ENCODE measurements at regions not wholly inside any gene's neighbourhood (a gene's known extent, or its start where the extent isn't known, plus 50 kb on each side); places are given as distances from the start of the nearest gene placed in this dataset.

GRCh38 chr4:162659716-162660115, 495.9 kb upstream of the FSTL5 start:
- 82 to 100% methylated on average over 1 of the region's 1 CpG for WGBS, 2 experiments (ENCODE audit: insufficient coverage in 2 of 2)
- Histone ChIP-seq H3K27ac (ENCODE audit: low read depth, low read length, severe bottlenecking) (no peak overlapping the region), H3K4me3 (ENCODE audit: extremely low read depth, insufficient read depth, low read length, poor library complexity, severe bottlenecking) (no peak overlapping the region), H3K36me3 (ENCODE audit: control insufficient read depth, insufficient read depth, low read length) (no peaks in the 10 kb centered on the region), H3K9me3 (ENCODE audit: control insufficient read depth, low read length) (no peaks in the 10 kb centered on the region), H3K4me1 (ENCODE audit: control insufficient read depth, insufficient read depth, low read length, poor library complexity, severe bottlenecking) (no peaks in the 10 kb centered on the region)

- Histone ChIP-seq H3K36me3 (ENCODE audit: control insufficient read depth, insufficient read depth, low read length) (no peaks in the 10 kb centered on the region), H3K27ac (ENCODE audit: low read depth, low read length, severe bottlenecking) (no peak overlapping the region), H3K4me3 (ENCODE audit: extremely low read depth, insufficient read depth, low read length, poor library complexity, severe bottlenecking) (no peak overlapping the region), H3K9me3 (ENCODE audit: control insufficient read depth, low read length) (no peaks in the 10 kb centered on the region), H3K4me1 (ENCODE audit: control insufficient read depth, insufficient read depth, low read length, poor library complexity, severe bottlenecking) (no peaks in the 10 kb centered on the region)
- WGBS, 2 experiments (ENCODE audit: insufficient coverage in 2 of 2), result 80 to 100% methylated on average over 1 of the region's 1 CpG
These were observed 494.2 kb upstream of the FSTL5 start for GRCh38 chr4:162657966-162658365.

GRCh38 chr4:162650166-162650565, 486.4 kb upstream of the FSTL5 start:
- Histone ChIP-seq H3K36me3 (ENCODE audit: control insufficient read depth, insufficient read depth, low read length) (no peaks in the 10 kb centered on the region), H3K4me1 (ENCODE audit: control insufficient read depth, insufficient read depth, low read length, poor library complexity, severe bottlenecking) (peaks cover 4% of the 10 kb centered on the region), H3K9me3 (ENCODE audit: control insufficient read depth, low read length) (no peaks in the 10 kb centered on the region), H3K27ac (ENCODE audit: low read depth, low read length, severe bottlenecking) (no peak overlapping the region), H3K4me3 (ENCODE audit: extremely low read depth, insufficient read depth, low read length, poor library complexity, severe bottlenecking) (no peak overlapping the region)
- no CpG with 5 or more reads among the region's 1 CpG for WGBS, 2 experiments (ENCODE audit: insufficient coverage in 2 of 2)

- Histone ChIP-seq H3K27ac (ENCODE audit: low read depth, low read length, severe bottlenecking) (no peak overlapping the region), H3K36me3 (ENCODE audit: control insufficient read depth, insufficient read depth, low read length) (no peaks in the 10 kb centered on the region), H3K9me3 (ENCODE audit: control insufficient read depth, low read length) (no peaks in the 10 kb centered on the region), H3K4me1 (ENCODE audit: control insufficient read depth, insufficient read depth, low read length, poor library complexity, severe bottlenecking) (peaks cover 4% of the 10 kb centered on the region), H3K4me3 (ENCODE audit: extremely low read depth, insufficient read depth, low read length, poor library complexity, severe bottlenecking) (no peak overlapping the region)
- WGBS, 2 experiments (ENCODE audit: insufficient coverage in 2 of 2), result 81% methylated on average over 3 of the region's 4 CpGs; no CpG with 5 or more reads in 1 of the 2 experiments
These were observed 481.6 kb upstream of the FSTL5 start for GRCh38 chr4:162645381-162645780.

- H3K4me1 ChIP-seq (ENCODE audit: control insufficient read depth, insufficient read depth, low read length, poor library complexity, severe bottlenecking), result peaks cover 4% of the 10 kb centered on the region
- no peaks in the 10 kb centered on the region for H3K36me3 ChIP-seq (ENCODE audit: control insufficient read depth, insufficient read depth, low read length)
- no peak overlapping the region for H3K4me3 ChIP-seq (ENCODE audit: extremely low read depth, insufficient read depth, low read length, poor library complexity, severe bottlenecking)
- WGBS, 2 experiments (ENCODE audit: insufficient coverage in 2 of 2), result no CpG with 5 or more reads among the region's 1 CpG
- H3K27ac ChIP-seq (ENCODE audit: low read depth, low read length, severe bottlenecking), result no peak overlapping the region
- H3K9me3 ChIP-seq (ENCODE audit: control insufficient read depth, low read length), result no peaks in the 10 kb centered on the region
These were observed 480.5 kb upstream of the FSTL5 start for GRCh38 chr4:162644346-162644745.

- 85 to 91% methylated on average over 11 to 13 of the region's 13 CpGs for WGBS, 2 experiments (ENCODE audit: insufficient coverage in 2 of 2)
- no peak overlapping the region for H3K27ac ChIP-seq (ENCODE audit: low read depth, low read length, severe bottlenecking)
These were observed 476.4 kb upstream of the FSTL5 start for GRCh38 chr4:162640152-162640551.

GRCh38 chr4:162634390-162634789, 470.6 kb upstream of the FSTL5 start:
- no peaks in the 10 kb centered on the region for H3K36me3 ChIP-seq (ENCODE audit: control insufficient read depth, insufficient read depth, low read length)
- H3K4me3 ChIP-seq (ENCODE audit: extremely low read depth, insufficient read depth, low read length, poor library complexity, severe bottlenecking), result no peak overlapping the region
- H3K27ac ChIP-seq (ENCODE audit: low read depth, low read length, severe bottlenecking), result no peak overlapping the region
- no peaks in the 10 kb centered on the region for H3K4me1 ChIP-seq (ENCODE audit: control insufficient read depth, insufficient read depth, low read length, poor library complexity, severe bottlenecking)
- no CpG with 5 or more reads among the region's 2 CpGs for WGBS, 2 experiments (ENCODE audit: insufficient coverage in 2 of 2)
- H3K9me3 ChIP-seq (ENCODE audit: control insufficient read depth, low read length), result no peaks in the 10 kb centered on the region

More at GRCh38 chr4:162640152-162640551, 476.4 kb upstream of the FSTL5 start:
- H3K4me1 ChIP-seq (ENCODE audit: control insufficient read depth, insufficient read depth, low read length, poor library complexity, severe bottlenecking), result no peaks in the 10 kb centered on the region
- no peaks in the 10 kb centered on the region for H3K36me3 ChIP-seq (ENCODE audit: control insufficient read depth, insufficient read depth, low read length)
- H3K9me3 ChIP-seq (ENCODE audit: control insufficient read depth, low read length), result no peaks in the 10 kb centered on the region
- H3K4me3 ChIP-seq (ENCODE audit: extremely low read depth, insufficient read depth, low read length, poor library complexity, severe bottlenecking), result no peak overlapping the region

- 100% methylated on average over 1 of the region's 2 CpGs; no CpG with 5 or more reads in 1 of the 2 experiments for WGBS, 2 experiments (ENCODE audit: insufficient coverage in 2 of 2)
- H3K4me3 ChIP-seq (ENCODE audit: extremely low read depth, insufficient read depth, low read length, poor library complexity, severe bottlenecking), result no peak overlapping the region
- no peaks in the 10 kb centered on the region for H3K4me1 ChIP-seq (ENCODE audit: control insufficient read depth, insufficient read depth, low read length, poor library complexity, severe bottlenecking)
- no peaks in the 10 kb centered on the region for H3K36me3 ChIP-seq (ENCODE audit: control insufficient read depth, insufficient read depth, low read length)
- no peaks in the 10 kb centered on the region for H3K9me3 ChIP-seq (ENCODE audit: control insufficient read depth, low read length)
- H3K27ac ChIP-seq (ENCODE audit: low read depth, low read length, severe bottlenecking), result no peak overlapping the region
These were observed 458.9 kb upstream of the FSTL5 start for GRCh38 chr4:162622664-162623063.

GRCh38 chr4:162610116-162610515, 446.3 kb upstream of the FSTL5 start:
- H3K9me3 ChIP-seq (ENCODE audit: control insufficient read depth, low read length), result no peaks in the 10 kb centered on the region
- no peak overlapping the region for H3K27ac ChIP-seq (ENCODE audit: low read depth, low read length, severe bottlenecking)
- H3K4me1 ChIP-seq (ENCODE audit: control insufficient read depth, insufficient read depth, low read length, poor library complexity, severe bottlenecking), result no peaks in the 10 kb centered on the region
- H3K4me3 ChIP-seq (ENCODE audit: extremely low read depth, insufficient read depth, low read length, poor library complexity, severe bottlenecking), result no peak overlapping the region
- no peaks in the 10 kb centered on the region for H3K36me3 ChIP-seq (ENCODE audit: control insufficient read depth, insufficient read depth, low read length)

GRCh38 chr4:162586266-162586665, 422.5 kb upstream of the FSTL5 start:
- H3K27ac ChIP-seq (ENCODE audit: low read depth, low read length, severe bottlenecking), result no peak overlapping the region
- WGBS, 2 experiments (ENCODE audit: insufficient coverage in 2 of 2), result no CpG with 5 or more reads among the region's 1 CpG
- no peaks in the 10 kb centered on the region for H3K4me1 ChIP-seq (ENCODE audit: control insufficient read depth, insufficient read depth, low read length, poor library complexity, severe bottlenecking)
- H3K9me3 ChIP-seq (ENCODE audit: control insufficient read depth, low read length), result no peaks in the 10 kb centered on the region
- H3K36me3 ChIP-seq (ENCODE audit: control insufficient read depth, insufficient read depth, low read length), result no peaks in the 10 kb centered on the region
- H3K4me3 ChIP-seq (ENCODE audit: extremely low read depth, insufficient read depth, low read length, poor library complexity, severe bottlenecking), result no peak overlapping the region

GRCh38 chr4:162582180-162582579, 418.4 kb upstream of the FSTL5 start:
- no peak overlapping the region for H3K4me3 ChIP-seq (ENCODE audit: extremely low read depth, insufficient read depth, low read length, poor library complexity, severe bottlenecking)
- H3K4me1 ChIP-seq (ENCODE audit: control insufficient read depth, insufficient read depth, low read length, poor library complexity, severe bottlenecking), result no peaks in the 10 kb centered on the region
- WGBS, 2 experiments (ENCODE audit: insufficient coverage in 2 of 2), result 43 to 100% methylated on average over 1 to 2 of the region's 3 CpGs
- no peak overlapping the region for H3K27ac ChIP-seq (ENCODE audit: low read depth, low read length, severe bottlenecking)
- H3K36me3 ChIP-seq (ENCODE audit: control insufficient read depth, insufficient read depth, low read length), result no peaks in the 10 kb centered on the region
- no peaks in the 10 kb centered on the region for H3K9me3 ChIP-seq (ENCODE audit: control insufficient read depth, low read length)

Data from mesodermal cell (in vitro differentiated cells).